Activated CD8-positive, alpha-beta memory T cell treated with anti-CD3 and anti-CD28 coated beads, Interleukin-2, amount 50 U/mL, for 48 hours (primary cell): ENCODE measurements at regions not wholly inside any gene's neighbourhood (a gene's known extent, or its start where the extent isn't known, plus 50 kb on each side); places are given as distances from the start of the nearest gene placed in this dataset.
"Not testable (repeated sequence)": the region's sequence is repeated elsewhere in the genome, so short reads cannot be mapped to it uniquely, and the experiment has no call there.

ENCODE experiments used
- DNase-seq: peaks from one replicate; pipeline ENCODE4 v3.0.0-alpha.2; 2020

DNA sequence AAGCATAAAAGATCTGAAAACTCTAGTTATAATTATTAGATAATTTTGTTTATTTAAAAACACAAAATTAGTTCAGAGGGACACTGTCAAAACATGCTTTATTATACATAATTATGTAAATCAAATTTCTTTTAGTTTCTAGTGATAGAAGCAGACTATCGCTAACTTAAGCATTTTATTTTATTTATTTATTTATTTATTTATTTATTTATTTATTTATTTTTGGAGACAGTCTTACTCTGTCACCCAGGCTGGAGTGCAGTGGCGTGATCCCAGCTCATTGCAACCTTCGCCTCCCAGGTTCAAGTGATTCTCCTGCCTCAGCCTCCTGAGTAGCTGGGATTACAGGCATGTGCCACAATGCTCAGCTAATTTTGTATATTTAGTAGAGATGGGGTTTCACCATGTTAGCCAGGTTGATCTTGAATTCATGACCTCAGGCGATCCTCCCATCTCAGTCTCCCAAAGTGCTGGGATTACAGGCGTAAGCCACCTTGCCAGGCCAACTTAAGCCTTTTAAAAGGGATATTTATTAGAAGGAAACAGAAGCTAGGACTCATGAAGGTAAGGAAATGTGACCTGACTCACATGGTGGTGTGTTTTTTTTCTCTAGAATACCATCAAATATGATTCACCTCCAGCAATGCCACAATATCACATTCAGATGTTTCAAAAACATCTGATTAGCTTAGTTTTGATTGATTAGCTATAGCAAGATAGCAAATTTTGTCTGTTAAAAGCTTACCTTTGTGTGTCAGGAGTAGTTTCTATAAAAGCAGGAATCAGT is 1357.4 kb upstream of the ADGRL4 start:
- DNase-seq = no peak

- DNase-seq = no peak
Observed at GRCh38 chr1:80359666-80360065, 1353.1 kb upstream of the ADGRL4 start.

- no peak for DNase-seq
Observed at GRCh38 chr1:80349218-80349617, 1342.7 kb upstream of the ADGRL4 start.

DNA sequence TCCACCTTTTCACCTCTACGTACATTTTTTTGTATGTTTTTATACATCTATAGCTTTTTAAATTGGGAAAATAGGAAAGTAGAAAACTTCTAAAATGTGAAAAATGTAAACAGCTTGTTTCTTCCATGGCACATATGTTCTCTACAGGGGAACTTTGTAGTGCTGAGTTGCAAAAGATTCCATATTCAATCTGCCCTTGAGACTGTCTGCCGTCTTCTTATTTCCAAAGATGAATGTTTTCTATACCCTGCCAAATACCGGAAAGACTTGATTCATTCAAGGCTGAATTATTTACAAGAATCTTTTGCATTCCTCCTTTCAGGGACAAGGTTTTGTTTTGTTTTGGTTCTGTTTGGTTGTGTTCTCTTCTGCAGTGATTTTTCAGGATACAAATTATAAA is 1334.5 kb upstream of the ADGRL4 start:
- DNase-seq = no peak

DNA sequence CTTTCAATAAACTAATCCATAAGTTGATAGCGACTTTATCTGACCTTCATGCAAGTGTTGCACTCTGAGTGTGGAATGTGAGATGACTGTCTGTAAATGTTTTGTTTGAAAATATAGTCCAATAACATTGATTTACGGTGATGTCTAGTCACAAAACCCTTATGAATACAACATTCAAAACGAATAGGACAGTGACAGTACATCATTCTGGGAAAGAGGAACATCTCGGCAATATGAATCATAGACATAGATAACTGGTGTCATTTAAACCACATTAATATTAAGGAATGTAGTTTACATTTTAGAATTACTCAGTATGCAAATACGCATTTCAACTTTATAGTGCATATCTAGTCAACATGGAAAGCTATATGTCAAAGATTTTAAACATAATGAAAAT is 1311.6 kb upstream of the ADGRL4 start:
- no peak for DNase-seq

DNA sequence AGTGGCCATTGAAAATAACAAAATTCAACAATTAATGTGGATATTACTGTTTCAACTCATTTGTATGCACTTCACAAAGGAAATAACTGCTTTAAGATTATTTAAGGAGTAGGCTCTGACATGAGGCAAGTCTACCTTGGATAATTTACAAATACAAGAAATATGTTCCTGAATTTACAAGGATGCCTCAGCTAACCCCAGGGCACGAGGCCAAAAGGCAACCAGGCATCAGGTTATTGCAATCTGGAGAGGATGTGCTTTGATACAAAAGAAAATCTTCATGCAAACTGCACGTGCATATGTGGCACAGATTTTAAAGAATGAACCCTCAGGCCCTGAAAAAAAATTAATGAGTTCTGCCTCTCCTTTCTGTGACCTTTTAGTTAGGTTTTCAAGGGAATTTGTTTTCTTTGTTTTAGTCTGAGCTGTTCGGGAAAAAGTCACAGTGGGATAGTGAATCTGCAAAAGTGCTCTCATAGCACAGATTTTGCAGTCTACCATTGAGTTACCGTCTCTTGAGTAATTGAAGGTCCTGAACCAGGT is 1304.2 kb upstream of the ADGRL4 start:
- DNase-seq = no peak

DNA sequence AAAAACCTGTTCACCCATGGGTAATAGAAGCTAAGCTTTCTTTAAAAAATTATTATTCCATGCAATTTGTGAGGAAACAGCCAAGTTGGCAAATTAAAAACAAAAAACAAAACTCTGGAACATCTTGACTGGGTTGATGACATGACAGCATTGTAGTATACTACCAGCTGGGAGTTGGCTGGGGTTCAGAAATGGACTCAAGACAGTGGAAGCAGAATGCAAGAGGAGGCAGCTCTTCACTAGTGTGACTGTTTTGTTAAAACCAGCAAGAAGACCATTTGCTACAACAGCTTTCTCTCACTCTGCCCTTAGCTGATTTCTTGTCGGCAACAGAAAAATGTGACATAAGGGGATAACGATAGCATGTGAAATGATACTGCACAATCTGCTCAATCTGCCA is 1298.9 kb upstream of the ADGRL4 start:
- DNase-seq = no peak

- no peak for DNase-seq
Observed at GRCh38 chr1:80293818-80294217, 1287.3 kb upstream of the ADGRL4 start.

DNA sequence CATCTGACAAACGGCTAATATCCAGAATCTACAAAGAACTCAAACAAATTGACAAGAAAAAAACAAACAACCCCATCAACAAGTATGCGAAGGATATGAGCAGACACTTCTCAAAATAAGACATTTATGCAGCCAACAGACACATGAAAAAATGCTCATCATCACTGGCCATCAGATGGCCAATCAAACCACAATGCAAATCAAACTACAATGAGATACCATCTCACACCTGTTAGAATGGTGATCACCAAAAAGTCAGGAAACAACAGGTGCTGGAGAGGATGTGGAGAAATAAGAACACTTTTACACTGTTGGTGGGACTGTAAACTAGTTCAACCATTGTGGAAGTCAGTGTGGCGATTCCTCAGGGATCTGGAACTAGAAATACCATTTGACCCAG is 1282.2 kb upstream of the ADGRL4 start:
- not testable (repeated sequence) for DNase-seq

GRCh38 chr1:80282536-80282935 is 1276.0 kb upstream of the ADGRL4 start:
- DNase-seq = no peak

- no peak for DNase-seq
Observed at GRCh38 chr1:80278936-80279335, 1272.4 kb upstream of the ADGRL4 start.

DNA sequence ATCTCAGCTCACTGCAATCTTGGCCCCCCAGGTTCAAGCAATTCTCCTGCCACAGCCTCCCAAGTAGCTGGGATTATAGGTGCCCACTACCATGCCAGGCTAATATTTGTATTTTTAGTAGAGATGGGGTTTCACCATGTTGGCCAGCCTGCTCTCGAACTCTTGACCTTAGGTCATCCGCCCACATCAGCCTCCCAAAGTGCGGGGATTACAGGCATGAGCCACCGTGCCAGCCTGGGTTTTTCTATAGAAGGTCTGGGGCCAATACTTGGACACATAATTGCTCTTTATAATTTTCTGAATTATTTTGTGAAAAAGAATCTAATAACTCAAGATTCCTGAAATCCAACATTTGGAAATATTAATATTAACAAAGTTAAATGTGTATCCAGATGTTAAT is 1267.7 kb upstream of the ADGRL4 start:
- no peak for DNase-seq

DNA sequence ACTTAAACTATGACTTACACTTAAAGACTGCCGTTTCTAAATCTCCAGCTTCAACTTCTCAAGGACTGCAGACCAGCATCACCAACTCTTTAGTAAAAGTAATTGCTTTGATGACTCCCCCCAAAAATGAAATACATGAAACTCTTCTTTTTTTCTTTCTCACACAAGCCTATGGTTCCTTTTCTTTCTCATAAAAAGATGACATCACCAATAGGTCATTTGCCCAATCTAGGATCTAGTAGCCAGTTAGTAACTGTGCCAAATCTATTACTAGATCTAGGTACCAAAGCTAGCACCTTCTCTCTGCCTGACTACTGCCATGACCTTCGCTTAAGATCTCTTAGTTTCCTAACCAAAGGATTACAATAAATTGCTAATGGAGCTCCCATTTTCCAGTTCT is 1266.0 kb upstream of the ADGRL4 start:
- no peak for DNase-seq

DNA sequence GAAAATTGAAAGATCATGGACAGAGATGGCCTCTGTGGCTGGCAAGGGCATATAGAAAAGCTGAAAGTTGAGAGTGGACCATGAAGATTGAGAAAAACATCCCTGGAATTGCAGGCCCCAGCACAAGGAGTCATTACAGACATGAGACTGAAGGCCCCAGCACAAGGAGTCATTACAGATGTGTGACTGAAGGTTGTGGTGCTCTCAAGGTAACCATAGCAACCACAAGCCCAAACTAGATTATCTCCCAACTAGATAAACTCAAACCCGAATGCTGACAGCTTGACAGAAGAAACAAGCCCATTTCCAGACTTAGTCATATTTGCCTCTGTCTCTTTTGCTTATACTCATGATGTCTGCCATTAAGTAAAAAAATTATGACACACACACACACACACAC is 1252.1 kb upstream of the ADGRL4 start:
- DNase-seq = no peak

DNA sequence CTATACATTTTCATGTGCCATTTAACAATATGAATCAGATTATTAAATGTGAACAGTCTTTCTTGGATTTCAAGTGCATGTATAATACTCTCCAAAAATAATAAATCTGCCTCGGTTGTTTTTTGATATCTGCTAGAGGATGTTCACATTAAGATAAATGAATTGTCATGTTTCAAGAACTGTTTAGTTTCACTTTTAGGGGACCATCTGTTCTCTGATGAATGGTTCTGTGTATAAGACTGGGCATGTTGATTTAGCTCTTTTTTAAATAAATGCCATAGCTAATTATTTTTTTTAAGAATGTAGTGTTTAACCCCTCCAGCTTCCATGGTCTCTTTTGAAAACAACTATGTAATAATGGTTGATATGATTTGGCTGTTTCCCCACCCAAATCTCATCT is 1245.1 kb upstream of the ADGRL4 start:
- no peak for DNase-seq

DNA sequence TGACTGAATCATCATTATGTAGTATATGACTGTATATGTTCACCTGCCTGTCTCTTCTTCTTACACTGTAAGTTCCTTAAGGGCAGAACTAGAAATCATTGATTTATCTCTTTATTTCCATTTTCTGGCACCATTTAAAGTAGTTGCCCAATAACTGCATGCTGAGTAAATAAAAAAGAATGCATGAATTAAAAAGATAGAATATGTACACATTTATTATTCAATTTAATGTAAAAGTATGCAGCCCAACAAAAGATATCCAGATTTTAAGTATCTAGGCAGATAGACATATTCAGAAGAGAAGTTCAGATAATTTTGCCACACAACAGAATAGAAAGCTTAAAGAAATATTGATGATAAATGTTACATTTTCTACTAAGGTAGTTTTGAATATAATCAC is 1244.6 kb upstream of the ADGRL4 start:
- no peak for DNase-seq

DNA sequence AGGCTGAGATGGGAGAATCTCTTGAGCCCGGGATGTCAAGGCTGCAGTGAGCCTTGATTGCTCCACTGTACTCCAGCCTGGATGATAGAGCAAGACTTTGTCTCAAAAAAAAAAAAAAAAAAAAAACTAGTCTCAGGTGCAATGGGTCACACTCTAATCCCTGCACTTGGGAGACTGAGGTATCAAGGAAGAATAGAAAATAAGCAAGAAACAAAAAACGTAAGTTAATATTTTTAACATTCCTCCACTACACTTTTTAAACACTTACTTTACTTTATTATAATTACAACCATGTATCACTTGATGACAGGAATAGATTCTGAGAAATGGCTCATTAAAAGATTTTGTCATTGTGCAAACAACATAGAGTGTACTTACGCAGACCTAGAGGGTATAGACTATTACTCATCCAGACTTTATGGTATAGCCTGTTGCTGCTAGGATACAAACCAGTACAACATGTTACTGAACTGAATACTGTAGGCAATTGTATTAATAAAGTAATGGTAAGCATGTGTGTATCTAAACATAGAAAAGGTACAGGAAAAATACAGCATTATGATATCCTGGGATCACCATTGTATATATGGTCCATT is 1244.1 kb upstream of the ADGRL4 start:
- no peak for DNase-seq

DNA sequence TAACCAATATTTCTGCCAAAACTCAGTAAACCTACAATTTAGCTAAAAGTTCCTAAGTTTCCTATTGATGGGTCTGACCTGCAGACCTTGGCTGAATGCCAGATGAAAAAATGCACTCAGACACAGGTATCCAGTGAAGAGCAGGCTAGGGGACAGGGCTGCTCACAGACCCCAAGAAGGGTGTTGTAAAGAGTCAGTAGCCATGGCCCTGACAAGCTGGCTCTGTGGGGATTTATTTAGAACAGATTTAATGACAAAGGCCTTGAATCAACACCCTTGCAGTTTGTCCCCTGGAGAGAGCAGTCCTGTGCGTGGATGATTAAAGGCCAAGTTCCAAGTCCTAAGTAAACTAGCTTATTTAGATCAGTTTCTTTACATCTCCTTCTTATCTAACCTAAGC is 1243.2 kb upstream of the ADGRL4 start:
- DNase-seq = no peak

DNA sequence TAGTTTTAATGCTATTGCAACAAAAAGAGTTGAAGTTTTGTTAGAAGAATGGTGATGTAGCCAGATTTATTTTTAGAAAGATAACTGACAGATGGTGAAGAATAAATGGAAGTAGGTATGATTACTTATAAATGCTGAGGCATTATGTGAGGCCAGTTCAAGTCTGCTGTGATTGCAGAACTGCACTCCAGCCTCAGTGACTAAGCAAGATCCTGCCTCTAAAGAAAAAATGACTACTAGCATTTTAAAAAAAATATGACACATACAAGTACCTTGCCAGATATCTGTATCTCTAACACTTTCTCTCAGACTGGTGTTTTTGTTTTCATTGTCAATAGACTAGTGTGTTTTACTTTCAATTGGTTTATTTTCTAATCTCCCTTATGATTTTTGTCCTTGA is 1242.4 kb upstream of the ADGRL4 start:
- DNase-seq = no peak

- DNase-seq = no peak
Observed at GRCh38 chr1:80245813-80246212, 1239.3 kb upstream of the ADGRL4 start.

GRCh38 chr1:80244372-80244771 is 1237.8 kb upstream of the ADGRL4 start:
- DNase-seq = no peak

DNA sequence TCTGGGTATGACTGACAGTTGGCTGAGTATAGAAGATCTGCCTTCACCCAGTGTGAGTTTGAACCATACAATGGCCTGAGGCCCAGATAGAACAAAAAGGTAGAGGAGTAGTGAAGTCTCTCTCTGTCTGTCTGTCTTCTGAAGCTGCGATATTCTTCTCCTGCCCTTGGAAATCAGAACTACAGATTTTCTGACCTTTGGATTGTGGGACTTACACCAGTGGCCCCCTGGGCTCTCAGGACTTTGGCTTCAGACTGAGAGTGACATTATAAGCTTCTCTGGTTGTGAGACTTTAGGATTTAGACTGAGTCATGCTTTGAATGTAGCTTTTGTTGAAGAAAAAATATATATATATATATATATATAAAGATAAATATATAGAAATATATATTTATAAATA is 1235.0 kb upstream of the ADGRL4 start:
- no peak for DNase-seq

- no peak for DNase-seq
Observed at GRCh38 chr1:80225510-80225909, 1219.0 kb upstream of the ADGRL4 start.

DNA sequence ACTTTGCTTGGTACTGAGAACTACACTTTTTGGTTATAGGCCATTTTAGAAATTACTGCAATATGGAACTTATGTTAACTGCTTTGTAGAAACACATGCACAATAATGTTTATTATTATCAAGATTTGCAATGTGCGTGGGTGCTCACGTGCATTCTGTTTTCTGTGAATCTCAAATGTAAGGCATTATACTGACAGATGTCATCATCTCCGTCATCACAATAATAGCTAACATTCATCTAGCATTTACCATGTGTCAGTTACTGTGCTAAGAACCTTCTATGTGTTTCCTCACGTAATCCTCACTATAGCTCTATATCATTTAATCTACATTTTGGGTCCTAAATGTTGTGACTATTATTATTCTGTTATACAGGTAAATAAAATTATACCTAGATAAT is 1214.8 kb upstream of the ADGRL4 start:
- no peak for DNase-seq

DNA sequence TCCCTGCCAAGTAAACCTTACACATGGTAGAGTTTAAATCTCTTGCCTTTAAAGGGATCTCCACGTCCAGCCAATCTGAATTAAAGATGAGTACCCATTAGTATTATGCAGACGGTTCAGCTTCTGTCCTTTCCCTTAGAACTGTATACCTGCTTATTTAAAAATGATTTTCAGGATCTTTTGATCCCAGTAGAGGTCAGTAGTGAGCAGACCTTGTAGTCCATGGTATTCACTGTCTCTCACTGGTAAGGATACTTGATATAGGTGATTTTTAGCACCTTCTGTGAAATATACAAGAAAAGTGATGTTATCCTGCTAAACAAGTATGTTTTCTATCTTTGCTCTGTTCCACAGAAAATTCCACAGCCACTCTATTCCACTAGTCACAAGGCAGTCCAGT is 1211.6 kb upstream of the ADGRL4 start:
- no peak for DNase-seq
